ENCODE measurements at regions not wholly inside any gene's neighbourhood (a gene's known extent, or its start where the extent isn't known, plus 50 kb on each side); places are given as distances from the start of the nearest gene placed in this dataset.

DNA sequence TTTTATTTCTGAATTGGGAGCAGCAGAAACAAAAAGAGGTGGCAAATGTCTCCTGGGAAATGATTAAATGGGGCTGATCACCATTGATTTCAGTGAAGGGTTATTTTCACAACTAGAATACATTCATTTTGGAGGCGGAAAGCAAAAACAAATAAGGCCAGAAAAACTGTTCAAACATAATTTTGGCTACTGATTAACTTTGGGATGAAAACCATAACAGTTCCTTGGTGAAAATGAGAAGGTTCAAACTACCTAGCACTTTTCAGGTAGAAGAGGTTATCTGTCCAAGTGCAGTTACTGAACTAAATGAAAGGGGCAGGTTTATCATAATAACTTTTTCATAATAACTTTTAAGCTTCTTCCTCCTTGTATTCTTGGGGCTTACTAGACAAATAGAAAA is 718.5 kb downstream of the CDH11 start:
- DNase-seq (ENCODE audit: low read depth): no peak
- no peak overlapping the region for H3K4me3 ChIP-seq (ENCODE audit: control insufficient read depth, low read depth, low read length)
- TF ChIP-seq, protein P1, sequence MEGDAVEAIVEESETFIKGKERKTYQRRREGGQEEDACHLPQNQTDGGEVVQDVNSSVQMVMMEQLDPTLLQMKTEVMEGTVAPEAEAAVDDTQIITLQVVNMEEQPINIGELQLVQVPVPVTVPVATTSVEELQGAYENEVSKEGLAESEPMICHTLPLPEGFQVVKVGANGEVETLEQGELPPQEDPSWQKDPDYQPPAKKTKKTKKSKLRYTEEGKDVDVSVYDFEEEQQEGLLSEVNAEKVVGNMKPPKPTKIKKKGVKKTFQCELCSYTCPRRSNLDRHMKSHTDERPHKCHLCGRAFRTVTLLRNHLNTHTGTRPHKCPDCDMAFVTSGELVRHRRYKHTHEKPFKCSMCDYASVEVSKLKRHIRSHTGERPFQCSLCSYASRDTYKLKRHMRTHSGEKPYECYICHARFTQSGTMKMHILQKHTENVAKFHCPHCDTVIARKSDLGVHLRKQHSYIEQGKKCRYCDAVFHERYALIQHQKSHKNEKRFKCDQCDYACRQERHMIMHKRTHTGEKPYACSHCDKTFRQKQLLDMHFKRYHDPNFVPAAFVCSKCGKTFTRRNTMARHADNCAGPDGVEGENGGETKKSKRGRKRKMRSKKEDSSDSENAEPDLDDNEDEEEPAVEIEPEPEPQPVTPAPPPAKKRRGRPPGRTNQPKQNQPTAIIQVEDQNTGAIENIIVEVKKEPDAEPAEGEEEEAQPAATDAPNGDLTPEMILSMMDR (conservative IDR thresholded peaks at IDR 0.05; ENCODE audit: control insufficient read depth, insufficient read depth, low read depth, low read length): no peak

DNA sequence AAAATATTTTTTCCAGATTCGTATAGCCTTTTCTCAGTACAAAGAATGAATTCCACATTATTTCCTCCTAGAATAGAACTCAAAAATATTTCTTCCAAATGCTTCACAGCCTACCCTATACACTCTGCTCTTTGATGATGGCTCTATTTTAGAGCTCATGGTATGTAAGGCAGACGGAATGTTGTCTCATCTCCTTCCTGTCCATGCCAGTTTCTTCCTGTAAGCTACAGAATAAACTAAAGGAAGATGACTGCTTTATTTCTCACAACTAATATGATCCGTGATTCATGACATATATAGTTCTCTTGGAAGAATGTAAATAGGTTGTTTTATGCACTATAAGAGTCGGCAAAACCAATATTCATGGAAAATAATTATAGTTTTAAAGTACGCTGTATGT is 723.1 kb downstream of the CDH11 start:
- no peak for DNase-seq (ENCODE audit: low read depth)
- H3K4me3 ChIP-seq (ENCODE audit: control insufficient read depth, low read depth, low read length): no peak overlapping the region
- TF ChIP-seq, protein P1 (conservative IDR thresholded peaks at IDR 0.05; ENCODE audit: control insufficient read depth, insufficient read depth, low read depth, low read length): no peak

DNA sequence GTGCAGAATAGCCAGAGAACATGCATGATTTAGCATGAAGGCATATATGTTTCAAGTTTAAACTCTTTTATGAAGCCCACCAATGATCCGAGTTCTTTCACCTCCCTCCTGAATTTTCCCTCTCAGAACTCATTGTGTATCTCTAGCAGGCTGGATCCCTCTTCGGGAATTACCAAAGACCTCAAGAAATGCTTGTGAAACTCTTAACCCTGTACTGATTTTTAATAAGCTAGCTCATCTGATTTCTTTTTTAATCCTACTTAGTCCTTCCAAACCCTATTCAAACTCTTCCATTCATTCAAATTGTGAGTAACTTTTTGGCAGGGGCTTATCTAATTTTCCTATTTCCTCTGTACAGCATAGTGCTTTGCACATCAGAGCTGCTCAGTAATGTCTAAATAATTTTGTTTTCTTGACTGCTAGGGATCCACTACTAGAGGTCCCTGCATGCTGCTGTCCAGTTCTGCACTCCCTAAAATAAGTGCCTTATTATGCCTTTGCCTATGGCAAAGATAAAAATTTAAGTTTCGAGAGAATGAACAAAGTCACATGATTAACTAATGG is 723.8 kb downstream of the CDH11 start:
- DNase-seq (ENCODE audit: low read depth): no peak
- no peak overlapping the region for H3K4me3 ChIP-seq (ENCODE audit: control insufficient read depth, low read depth, low read length)
- TF ChIP-seq, protein P1 (conservative IDR thresholded peaks at IDR 0.05; ENCODE audit: control insufficient read depth, insufficient read depth, low read depth, low read length): no peak

DNA sequence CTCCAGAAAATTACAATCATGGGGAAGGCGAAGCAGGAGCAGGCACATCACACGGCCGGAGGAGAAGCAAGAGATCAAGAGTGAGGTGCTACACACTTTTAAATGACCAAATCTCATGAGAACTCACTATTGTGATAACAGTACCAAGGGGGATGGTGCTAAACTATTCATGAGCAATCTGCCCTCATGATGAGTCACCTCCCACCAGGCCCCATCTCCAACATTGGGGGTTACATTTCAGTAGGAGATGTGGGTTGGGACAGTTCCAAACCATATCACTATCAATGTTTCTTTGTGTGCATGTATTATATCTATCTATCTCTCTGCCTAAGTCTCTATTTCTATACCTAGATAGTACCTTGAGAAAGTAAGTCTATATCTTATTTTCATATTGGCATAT is 724.8 kb downstream of the CDH11 start:
- TF ChIP-seq, protein P1 (conservative IDR thresholded peaks at IDR 0.05; ENCODE audit: control insufficient read depth, insufficient read depth, low read depth, low read length): no peak
- peak; percentile 49 for DNase-seq (ENCODE audit: low read depth)

DNA sequence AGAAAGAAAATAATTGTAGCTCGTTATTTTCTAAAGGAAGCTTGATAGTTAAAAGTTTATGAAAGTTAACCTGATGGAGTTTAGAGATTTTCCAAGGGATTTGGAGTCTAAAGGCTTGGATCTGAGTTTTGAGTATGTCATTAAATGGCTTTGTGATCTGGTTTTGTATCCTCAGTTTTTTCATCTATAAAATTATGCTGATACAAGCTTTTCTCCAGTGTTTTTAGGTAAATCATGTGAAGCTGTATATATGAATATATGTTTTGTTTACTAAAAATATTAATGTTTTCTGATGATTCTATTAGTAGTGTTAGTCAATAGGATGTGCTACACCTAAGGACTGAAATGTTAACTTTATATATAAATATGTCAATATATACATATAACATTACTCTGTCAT is 727.8 kb downstream of the CDH11 start:
- DNase-seq (ENCODE audit: low read depth): no peak
- no peak overlapping the region for H3K4me3 ChIP-seq (ENCODE audit: control insufficient read depth, low read depth, low read length)
- TF ChIP-seq, protein P1 (conservative IDR thresholded peaks at IDR 0.05; ENCODE audit: control insufficient read depth, insufficient read depth, low read depth, low read length): no peak

More for the DNA sequence above, 724.8 kb downstream of the CDH11 start:
- H3K4me3 ChIP-seq (ENCODE audit: control insufficient read depth, low read depth, low read length): no peak overlapping the region

DNA sequence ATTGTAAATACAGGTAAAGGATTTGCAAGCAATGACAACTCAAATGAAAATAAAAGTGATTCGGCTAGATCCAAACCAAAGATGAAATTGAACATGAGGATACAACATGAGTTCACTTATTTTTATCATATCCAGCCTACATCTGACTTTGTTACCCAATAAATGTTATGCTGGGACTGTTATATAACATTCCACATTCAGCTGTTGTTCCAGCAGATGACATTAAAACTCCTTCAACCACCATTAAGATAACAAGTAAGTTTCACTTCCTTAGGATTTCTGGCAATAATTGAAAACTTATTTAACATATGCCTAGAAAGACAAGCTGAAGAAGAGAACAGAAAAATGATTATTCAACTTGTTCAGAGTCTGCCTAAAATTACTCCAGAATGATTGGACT is 729.4 kb downstream of the CDH11 start:
- H3K4me3 ChIP-seq (ENCODE audit: control insufficient read depth, low read depth, low read length): no peak overlapping the region
- TF ChIP-seq, protein P1 (conservative IDR thresholded peaks at IDR 0.05; ENCODE audit: control insufficient read depth, insufficient read depth, low read depth, low read length): no peak
- DNase-seq (ENCODE audit: low read depth): no peak
